ENCODE measurements at regions not wholly inside any gene's neighbourhood (a gene's known extent, or its start where the extent isn't known, plus 50 kb on each side); places are given as distances from the start of the nearest gene placed in this dataset.

DNA sequence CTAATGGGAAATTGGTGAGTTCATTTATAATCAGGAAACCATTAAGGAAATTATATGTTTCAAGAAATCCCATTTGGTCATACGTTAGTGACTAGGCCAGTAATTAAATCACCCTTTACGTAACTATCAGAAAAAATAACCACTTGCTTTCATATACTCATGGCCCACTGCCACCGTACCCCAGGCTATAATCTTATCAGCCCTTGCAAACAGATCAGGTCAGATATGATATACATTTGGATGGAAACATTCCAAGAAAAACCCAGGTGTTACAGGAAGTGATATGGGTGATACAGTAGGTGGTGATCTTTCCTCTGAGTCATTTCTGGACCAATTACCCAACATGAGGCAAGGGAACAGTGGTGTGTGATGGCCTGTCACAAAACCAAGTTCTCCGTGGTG, 481.0 kb upstream of the SEMA3A start (continued):
- no peak for TF ChIP-seq ZBED1 (IDR thresholded peaks at IDR 0.05; ENCODE audit: borderline replicate concordance)
- TF ChIP-seq CEBPB (IDR thresholded peaks at IDR 0.05; ENCODE audit: borderline replicate concordance in 1 of 2, low read depth in 2 of 2, low read length in 2 of 2): no peak
- TF ChIP-seq RCOR1 (conservative IDR thresholded peaks at IDR 0.05; ENCODE audit: low read depth, low read length): no peak
- peak; percentile 94 for TF ChIP-seq IKZF1 (conservative IDR thresholded peaks at IDR 0.05)
- no peak for TF ChIP-seq PAX8 (IDR thresholded peaks at IDR 0.05)
- TF ChIP-seq CHD2 (IDR thresholded peaks at IDR 0.05; ENCODE audit: borderline replicate concordance, low read depth, low read length): no peak
- TF ChIP-seq, protein P1, sequence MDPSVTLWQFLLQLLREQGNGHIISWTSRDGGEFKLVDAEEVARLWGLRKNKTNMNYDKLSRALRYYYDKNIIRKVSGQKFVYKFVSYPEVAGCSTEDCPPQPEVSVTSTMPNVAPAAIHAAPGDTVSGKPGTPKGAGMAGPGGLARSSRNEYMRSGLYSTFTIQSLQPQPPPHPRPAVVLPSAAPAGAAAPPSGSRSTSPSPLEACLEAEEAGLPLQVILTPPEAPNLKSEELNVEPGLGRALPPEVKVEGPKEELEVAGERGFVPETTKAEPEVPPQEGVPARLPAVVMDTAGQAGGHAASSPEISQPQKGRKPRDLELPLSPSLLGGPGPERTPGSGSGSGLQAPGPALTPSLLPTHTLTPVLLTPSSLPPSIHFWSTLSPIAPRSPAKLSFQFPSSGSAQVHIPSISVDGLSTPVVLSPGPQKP (IDR thresholded peaks at IDR 0.05; ENCODE audit: low read depth, low read length): no peak
- peak in 1 of 2 experiments; percentile 51; a peak in 1 of 4 replicates for TF ChIP-seq EP300 (IDR thresholded peaks at IDR 0.05; ENCODE audit: borderline replicate concordance in 1 of 2, control insufficient read depth in 1 of 2, low read depth in 2 of 2, low read length in 2 of 2)
- no peak for TF ChIP-seq RFX5 (IDR thresholded peaks at IDR 0.05; ENCODE audit: low read depth, low read length)
- TF ChIP-seq, protein P2, sequence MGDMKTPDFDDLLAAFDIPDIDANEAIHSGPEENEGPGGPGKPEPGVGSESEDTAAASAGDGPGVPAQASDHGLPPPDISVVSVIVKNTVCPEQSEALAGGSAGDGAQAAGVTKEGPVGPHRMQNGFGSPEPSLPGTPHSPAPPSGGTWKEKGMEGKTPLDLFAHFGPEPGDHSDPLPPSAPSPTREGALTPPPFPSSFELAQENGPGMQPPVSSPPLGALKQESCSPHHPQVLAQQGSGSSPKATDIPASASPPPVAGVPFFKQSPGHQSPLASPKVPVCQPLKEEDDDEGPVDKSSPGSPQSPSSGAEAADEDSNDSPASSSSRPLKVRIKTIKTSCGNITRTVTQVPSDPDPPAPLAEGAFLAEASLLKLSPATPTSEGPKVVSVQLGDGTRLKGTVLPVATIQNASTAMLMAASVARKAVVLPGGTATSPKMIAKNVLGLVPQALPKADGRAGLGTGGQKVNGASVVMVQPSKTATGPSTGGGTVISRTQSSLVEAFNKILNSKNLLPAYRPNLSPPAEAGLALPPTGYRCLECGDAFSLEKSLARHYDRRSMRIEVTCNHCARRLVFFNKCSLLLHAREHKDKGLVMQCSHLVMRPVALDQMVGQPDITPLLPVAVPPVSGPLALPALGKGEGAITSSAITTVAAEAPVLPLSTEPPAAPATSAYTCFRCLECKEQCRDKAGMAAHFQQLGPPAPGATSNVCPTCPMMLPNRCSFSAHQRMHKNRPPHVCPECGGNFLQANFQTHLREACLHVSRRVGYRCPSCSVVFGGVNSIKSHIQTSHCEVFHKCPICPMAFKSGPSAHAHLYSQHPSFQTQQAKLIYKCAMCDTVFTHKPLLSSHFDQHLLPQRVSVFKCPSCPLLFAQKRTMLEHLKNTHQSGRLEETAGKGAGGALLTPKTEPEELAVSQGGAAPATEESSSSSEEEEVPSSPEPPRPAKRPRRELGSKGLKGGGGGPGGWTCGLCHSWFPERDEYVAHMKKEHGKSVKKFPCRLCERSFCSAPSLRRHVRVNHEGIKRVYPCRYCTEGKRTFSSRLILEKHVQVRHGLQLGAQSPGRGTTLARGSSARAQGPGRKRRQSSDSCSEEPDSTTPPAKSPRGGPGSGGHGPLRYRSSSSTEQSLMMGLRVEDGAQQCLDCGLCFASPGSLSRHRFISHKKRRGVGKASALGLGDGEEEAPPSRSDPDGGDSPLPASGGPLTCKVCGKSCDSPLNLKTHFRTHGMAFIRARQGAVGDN (IDR thresholded peaks at IDR 0.05): no peak
- no peak for TF ChIP-seq MYB (IDR thresholded peaks at IDR 0.05; ENCODE audit: borderline replicate concordance, low read depth, low read length)
- TF ChIP-seq RB1 (IDR thresholded peaks at IDR 0.05; ENCODE audit: borderline replicate concordance): no peak
- TF ChIP-seq BACH1 (IDR thresholded peaks at IDR 0.05; ENCODE audit: borderline replicate concordance): no peak; the same call in 1 of the 2 replicates
- TF ChIP-seq IKZF2 (IDR thresholded peaks at IDR 0.05): peak; percentile 90 to 92
- TF ChIP-seq ZSCAN29 (IDR thresholded peaks at IDR 0.05): no peak
- TF ChIP-seq, protein P3, sequence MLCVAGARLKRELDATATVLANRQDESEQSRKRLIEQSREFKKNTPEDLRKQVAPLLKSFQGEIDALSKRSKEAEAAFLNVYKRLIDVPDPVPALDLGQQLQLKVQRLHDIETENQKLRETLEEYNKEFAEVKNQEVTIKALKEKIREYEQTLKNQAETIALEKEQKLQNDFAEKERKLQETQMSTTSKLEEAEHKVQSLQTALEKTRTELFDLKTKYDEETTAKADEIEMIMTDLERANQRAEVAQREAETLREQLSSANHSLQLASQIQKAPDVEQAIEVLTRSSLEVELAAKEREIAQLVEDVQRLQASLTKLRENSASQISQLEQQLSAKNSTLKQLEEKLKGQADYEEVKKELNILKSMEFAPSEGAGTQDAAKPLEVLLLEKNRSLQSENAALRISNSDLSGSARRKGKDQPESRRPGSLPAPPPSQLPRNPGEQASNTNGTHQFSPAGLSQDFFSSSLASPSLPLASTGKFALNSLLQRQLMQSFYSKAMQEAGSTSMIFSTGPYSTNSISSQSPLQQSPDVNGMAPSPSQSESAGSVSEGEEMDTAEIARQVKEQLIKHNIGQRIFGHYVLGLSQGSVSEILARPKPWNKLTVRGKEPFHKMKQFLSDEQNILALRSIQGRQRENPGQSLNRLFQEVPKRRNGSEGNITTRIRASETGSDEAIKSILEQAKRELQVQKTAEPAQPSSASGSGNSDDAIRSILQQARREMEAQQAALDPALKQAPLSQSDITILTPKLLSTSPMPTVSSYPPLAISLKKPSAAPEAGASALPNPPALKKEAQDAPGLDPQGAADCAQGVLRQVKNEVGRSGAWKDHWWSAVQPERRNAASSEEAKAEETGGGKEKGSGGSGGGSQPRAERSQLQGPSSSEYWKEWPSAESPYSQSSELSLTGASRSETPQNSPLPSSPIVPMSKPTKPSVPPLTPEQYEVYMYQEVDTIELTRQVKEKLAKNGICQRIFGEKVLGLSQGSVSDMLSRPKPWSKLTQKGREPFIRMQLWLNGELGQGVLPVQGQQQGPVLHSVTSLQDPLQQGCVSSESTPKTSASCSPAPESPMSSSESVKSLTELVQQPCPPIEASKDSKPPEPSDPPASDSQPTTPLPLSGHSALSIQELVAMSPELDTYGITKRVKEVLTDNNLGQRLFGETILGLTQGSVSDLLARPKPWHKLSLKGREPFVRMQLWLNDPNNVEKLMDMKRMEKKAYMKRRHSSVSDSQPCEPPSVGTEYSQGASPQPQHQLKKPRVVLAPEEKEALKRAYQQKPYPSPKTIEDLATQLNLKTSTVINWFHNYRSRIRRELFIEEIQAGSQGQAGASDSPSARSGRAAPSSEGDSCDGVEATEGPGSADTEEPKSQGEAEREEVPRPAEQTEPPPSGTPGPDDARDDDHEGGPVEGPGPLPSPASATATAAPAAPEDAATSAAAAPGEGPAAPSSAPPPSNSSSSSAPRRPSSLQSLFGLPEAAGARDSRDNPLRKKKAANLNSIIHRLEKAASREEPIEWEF (IDR thresholded peaks at IDR 0.05; ENCODE audit: insufficient replicate concordance, low read depth, low read length): no peak
- no peak for TF ChIP-seq CBX3 (IDR thresholded peaks at IDR 0.05; ENCODE audit: borderline replicate concordance, low read depth)
- TF ChIP-seq, protein P4, sequence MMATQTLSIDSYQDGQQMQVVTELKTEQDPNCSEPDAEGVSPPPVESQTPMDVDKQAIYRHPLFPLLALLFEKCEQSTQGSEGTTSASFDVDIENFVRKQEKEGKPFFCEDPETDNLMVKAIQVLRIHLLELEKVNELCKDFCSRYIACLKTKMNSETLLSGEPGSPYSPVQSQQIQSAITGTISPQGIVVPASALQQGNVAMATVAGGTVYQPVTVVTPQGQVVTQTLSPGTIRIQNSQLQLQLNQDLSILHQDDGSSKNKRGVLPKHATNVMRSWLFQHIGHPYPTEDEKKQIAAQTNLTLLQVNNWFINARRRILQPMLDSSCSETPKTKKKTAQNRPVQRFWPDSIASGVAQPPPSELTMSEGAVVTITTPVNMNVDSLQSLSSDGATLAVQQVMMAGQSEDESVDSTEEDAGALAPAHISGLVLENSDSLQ (IDR thresholded peaks at IDR 0.05): peak; percentile 42; the same call in 1 of the 2 replicates

All from GM12878 (cell line).